ENCODE measurements at regions not wholly inside any gene's neighbourhood (a gene's known extent, or its start where the extent isn't known, plus 50 kb on each side); places are given as distances from the start of the nearest gene placed in this dataset.

- DNase-seq, result no peak
Observed at GRCh38 chr13:40494513-40494912, 171.9 kb downstream of the FOXO1 start.

GRCh38 chr13:40494946-40495620, 171.4 kb downstream of the FOXO1 start:
- DNase-seq, result no peak

DNA sequence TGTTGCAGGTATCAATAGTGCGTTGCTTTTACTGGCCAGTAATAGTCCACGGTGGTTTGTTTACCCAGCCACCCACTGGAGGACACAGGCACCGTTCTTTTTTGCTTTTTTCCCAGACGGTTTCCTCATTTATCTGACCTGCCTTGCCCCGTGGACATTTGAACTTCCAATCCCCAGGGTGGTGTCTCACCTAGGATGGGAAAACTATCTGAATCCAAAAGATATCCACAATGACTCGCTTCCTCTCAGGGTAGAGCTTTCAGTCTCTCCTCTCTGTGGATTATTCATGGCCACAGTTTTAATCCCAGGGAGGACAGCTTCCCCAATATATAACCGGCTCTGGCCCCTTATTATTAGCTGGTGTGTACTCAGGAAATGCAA, 170.8 kb downstream of the FOXO1 start:
- DNase-seq, result no peak

- DNase-seq, result no peak
Observed at GRCh38 chr13:40496035-40496810, 170.2 kb downstream of the FOXO1 start.

GRCh38 chr13:40498461-40498860, 168.0 kb downstream of the FOXO1 start:
- DNase-seq, result no peak

- DNase-seq, result no peak
Observed at GRCh38 chr13:40502236-40502635, 164.2 kb downstream of the FOXO1 start.

- no peak for DNase-seq
Observed at GRCh38 chr13:40503011-40503410, 163.4 kb downstream of the FOXO1 start.

DNA sequence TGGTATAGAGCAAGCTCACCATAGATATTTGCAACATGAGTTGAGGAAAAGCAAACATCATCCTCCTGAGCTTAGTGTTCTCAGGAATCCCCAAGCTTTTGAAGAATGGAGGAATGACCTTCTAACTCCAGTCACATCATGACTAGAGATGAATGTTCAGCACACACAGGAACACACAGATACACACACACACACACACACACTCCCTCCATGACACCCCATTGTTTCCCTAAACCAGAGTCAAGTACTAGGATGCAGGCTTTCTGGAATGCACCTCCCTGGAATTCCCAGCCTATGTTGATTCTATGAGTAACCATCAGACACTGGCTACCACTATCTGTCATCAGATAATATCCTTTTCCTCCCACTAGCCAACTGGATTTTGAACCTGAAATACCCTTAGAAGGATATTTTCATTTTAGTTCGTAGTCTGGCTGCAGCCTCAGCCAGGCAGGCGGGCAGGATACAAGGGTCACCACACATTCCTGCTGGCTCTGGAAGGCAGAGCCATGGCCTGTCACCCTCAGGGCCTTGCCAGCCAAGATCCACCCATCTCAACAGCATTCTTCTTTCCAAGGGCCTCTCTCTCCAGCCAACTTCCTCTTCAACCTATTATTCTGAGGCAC, 162.4 kb downstream of the FOXO1 start:
- DNase-seq, result no peak

- DNase-seq, result no peak
Observed at GRCh38 chr13:40504641-40505040, 161.8 kb downstream of the FOXO1 start.

- DNase-seq, result no peak
Observed at GRCh38 chr13:40505196-40505595, 161.2 kb downstream of the FOXO1 start.

Measured in NCI-H1092 (cell line).